DOHH2 (cell line): ENCODE measurements at regions not wholly inside any gene's neighbourhood (a gene's known extent, or its start where the extent isn't known, plus 50 kb on each side); places are given as distances from the start of the nearest gene placed in this dataset.

Experiments used
- H3F3A ChIP-seq: fragments of 200-600 bp; sonication (generic), shearing (Covaris generic); 2 replicates; pipeline ENCODE4 v1.6.0; 2016; ENCODE audit warnings: antibody characterized with exemption, mild to moderate bottlenecking; ENCODE audit not compliant: control insufficient read depth, insufficient read depth
- H3K27ac ChIP-seq: fragments of 200-600 bp; sonication (generic); 2 replicates; pipeline ENCODE4 v1.5.1; 2014; ENCODE audit warnings: low read depth, mild to moderate bottlenecking, low read length, moderate library complexity
- H3K27me3 ChIP-seq: fragments of 200-600 bp; sonication (generic); 2 replicates; pipeline ENCODE4 v1.6.1; 2014; ENCODE audit warnings: mild to moderate bottlenecking, low read length, mixed read lengths; ENCODE audit not compliant: control insufficient read depth
- H3K36me3 ChIP-seq: fragments of 200-600 bp; sonication (generic); 2 replicates; pipeline ENCODE4 v1.6.1; 2014; ENCODE audit warnings: mild to moderate bottlenecking, low read length, moderate library complexity, mixed read lengths; ENCODE audit not compliant: control insufficient read depth
- H3K4me1 ChIP-seq: fragments of 200-600 bp; sonication (generic); 2 replicates; pipeline ENCODE4 v1.6.1; 2014; ENCODE audit warnings: mild to moderate bottlenecking, low read length, mixed read lengths; ENCODE audit not compliant: control insufficient read depth
- H3K4me2 ChIP-seq: fragments of 200-600 bp; sonication (generic); 2 replicates; pipeline ENCODE4 v1.6.0; 2014; ENCODE audit warnings: mild to moderate bottlenecking, low read length, moderate library complexity
- H3K4me3 ChIP-seq: fragments of 200-600 bp; sonication (generic); 2 replicates; pipeline ENCODE4 v1.5.1; 2014; ENCODE audit warnings: mild to moderate bottlenecking, low read length, mixed read lengths
- H3K79me2 ChIP-seq: fragments of 200-600 bp; sonication (generic); 2 replicates; pipeline ENCODE4 v1.6.1; 2014; ENCODE audit warnings: mild to moderate bottlenecking, low read length, mixed read lengths; ENCODE audit not compliant: control insufficient read depth
- H3K9me2 ChIP-seq: fragments of 200-600 bp; sonication (generic); replicated peaks from 2 replicates; pipeline ENCODE4 v1.6.1; 2014; ENCODE audit warnings: mild to moderate bottlenecking, low read length, mixed read lengths; ENCODE audit not compliant: control insufficient read depth
- H3K9me3 ChIP-seq: fragments of 200-600 bp; sonication (generic); 2 replicates; pipeline ENCODE4 v1.6.1; 2014; ENCODE audit warnings: antibody characterized with exemption, low read length, mixed read lengths; ENCODE audit not compliant: control insufficient read depth, insufficient read depth
- H4K20me1 ChIP-seq: fragments of 200-600 bp; sonication (generic); 2 replicates; pipeline ENCODE4 v1.6.0; 2014; ENCODE audit warnings: low read depth, mild to moderate bottlenecking, antibody characterized with exemption, low read length, moderate library complexity; ENCODE audit not compliant: control insufficient read depth, insufficient read depth
- CTCF ChIP-seq: fragments of 200-600 bp; sonication (generic); IDR thresholded peaks from one replicate; pipeline ENCODE4 v1.5.1; 2014; ENCODE audit warnings: antibody characterized with exemption, mild to moderate bottlenecking, low read depth, low read length; ENCODE audit not compliant: poor library complexity, severe bottlenecking
- EZH2phosphoT487 ChIP-seq: fragments of 200-600 bp; sonication (generic); IDR thresholded peaks from 2 replicates; pipeline ENCODE4 v1.6.1; 2017; ENCODE audit warnings: borderline replicate concordance, mild to moderate bottlenecking, antibody characterized with exemption, low read length, moderate library complexity, mixed read lengths

GRCh38 chrX:33336783-33337182 is 125.4 kb upstream of the DMD start:
- Histone ChIP-seq H4K20me1 (no peaks in the 10 kb centered on the region), H3K9me3 (no peaks in the 10 kb centered on the region; the same call in 1 of the 2 replicates), H3K27me3 (no peaks in the 10 kb centered on the region), H3K4me2 (peak overlapping the region; percentile 48), H3K79me2 (no peaks in the 10 kb centered on the region), H3K4me3 (peak overlapping the region; percentile 15; the same call in 1 of the 2 replicates), H3F3A (no peaks in the 10 kb centered on the region), H3K9me2 (no peaks in the 10 kb centered on the region), H3K4me1 (peaks cover 25% of the 10 kb centered on the region), H3K36me3 (no peaks in the 10 kb centered on the region; the same call in 1 of the 2 replicates), H3K27ac (peak overlapping the region; percentile 53)
- TF ChIP-seq CTCF = peak; percentile 45
- no peak for TF ChIP-seq EZH2phosphoT487

- Histone ChIP-seq H3K4me3 (no peak overlapping the region), H3K27ac (no peak overlapping the region), H3K4me1 (peaks cover 25% of the 10 kb centered on the region), H4K20me1 (no peaks in the 10 kb centered on the region), H3K9me2 (no peaks in the 10 kb centered on the region), H3K36me3 (no peaks in the 10 kb centered on the region; the same call in 1 of the 2 replicates), H3K79me2 (no peaks in the 10 kb centered on the region), H3K9me3 (no peaks in the 10 kb centered on the region; the same call in 1 of the 2 replicates), H3K4me2 (no peak overlapping the region), H3K27me3 (no peaks in the 10 kb centered on the region), H3F3A (no peaks in the 10 kb centered on the region)
- TF ChIP-seq CTCF = no peak
- TF ChIP-seq EZH2phosphoT487 = no peak
Measured at GRCh38 chrX:33333271-33333670, 121.9 kb upstream of the DMD start.

GRCh38 chrX:33330798-33331197 is 119.4 kb upstream of the DMD start:
- no peaks in the 10 kb centered on the region for H3F3A ChIP-seq
- no peaks in the 10 kb centered on the region for H3K9me2 ChIP-seq
- H3K79me2 ChIP-seq = no peaks in the 10 kb centered on the region
- H3K27ac ChIP-seq = no peak overlapping the region
- H3K27me3 ChIP-seq = no peaks in the 10 kb centered on the region
- H3K9me3 ChIP-seq = no peaks in the 10 kb centered on the region; the same call in 1 of the 2 replicates
- no peak overlapping the region for H3K4me3 ChIP-seq
- no peaks in the 10 kb centered on the region for H4K20me1 ChIP-seq
- no peak overlapping the region for H3K4me2 ChIP-seq
- H3K4me1 ChIP-seq = peaks cover under 1% of the 10 kb centered on the region; the same call in 1 of the 2 replicates
- TF ChIP-seq CTCF (no peak), EZH2phosphoT487 (no peak)
- H3K36me3 ChIP-seq = no peaks in the 10 kb centered on the region; the same call in 1 of the 2 replicates

- H3K4me2 ChIP-seq = no peak overlapping the region
- H3K4me1 ChIP-seq = no peaks in the 10 kb centered on the region
- H3K27me3 ChIP-seq = no peaks in the 10 kb centered on the region
- H4K20me1 ChIP-seq = no peaks in the 10 kb centered on the region
- H3K9me2 ChIP-seq = no peaks in the 10 kb centered on the region
- H3K9me3 ChIP-seq = no peaks in the 10 kb centered on the region
- no peaks in the 10 kb centered on the region for H3K36me3 ChIP-seq
- TF ChIP-seq EZH2phosphoT487 = no peak
- TF ChIP-seq CTCF = no peak
- no peaks in the 10 kb centered on the region for H3F3A ChIP-seq
- H3K79me2 ChIP-seq = no peaks in the 10 kb centered on the region
- H3K27ac ChIP-seq = no peak overlapping the region
- H3K4me3 ChIP-seq = no peak overlapping the region
Measured at GRCh38 chrX:33324099-33324498, 112.8 kb upstream of the DMD start.
